ENCODE measurements at regions not wholly inside any gene's neighbourhood (a gene's known extent, or its start where the extent isn't known, plus 50 kb on each side); places are given as distances from the start of the nearest gene placed in this dataset.

GRCh38 chr12:34124608-34125007, 102.3 kb downstream of the ALG10 start:
- TF ChIP-seq CTCF (conservative IDR thresholded peaks at IDR 0.05) = no peak
- no peak for TF ChIP-seq EZH2 (IDR thresholded peaks at IDR 0.05; ENCODE audit: low read depth)
